Hepatocyte (in vitro differentiated cells): ENCODE measurements at regions not wholly inside any gene's neighbourhood (a gene's known extent, or its start where the extent isn't known, plus 50 kb on each side); places are given as distances from the start of the nearest gene placed in this dataset.

Source experiments
- EZH2 ChIP-seq: fragments of 200-600 bp; sonication (generic); IDR thresholded peaks from 2 replicates; pipeline ENCODE4 v1.6.1; 2016; ENCODE audit warnings: antibody characterized with exemption, mild to moderate bottlenecking, borderline replicate concordance
- TF ChIP-seq, protein P1 (sequence below): fragments of 200-600 bp; sonication (generic); IDR thresholded peaks from 2 replicates; pipeline ENCODE4 v1.5.1; 2016; ENCODE audit warnings: antibody characterized with exemption, mild to moderate bottlenecking; ENCODE audit not compliant: poor library complexity

DNA sequence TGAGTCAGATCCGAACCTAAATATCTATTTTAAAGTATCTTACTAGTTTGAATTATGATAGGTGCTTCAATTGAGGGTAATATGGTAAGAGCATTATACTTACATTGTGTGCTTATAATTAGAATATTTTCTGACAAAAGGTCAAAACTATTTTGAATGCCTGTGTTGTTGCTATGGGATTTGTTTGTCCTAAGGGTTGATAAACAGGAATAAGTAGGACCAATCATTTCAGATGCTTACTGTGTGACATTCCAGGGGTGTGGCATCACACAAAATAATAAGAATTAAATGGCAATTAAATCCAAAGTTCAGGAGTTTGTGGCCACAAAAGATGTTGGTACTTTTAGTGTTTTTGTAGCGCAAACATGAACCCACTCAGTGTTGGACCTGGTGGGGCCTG lies 256.2 kb upstream of the DDHD1 start:
- TF ChIP-seq, protein P1, sequence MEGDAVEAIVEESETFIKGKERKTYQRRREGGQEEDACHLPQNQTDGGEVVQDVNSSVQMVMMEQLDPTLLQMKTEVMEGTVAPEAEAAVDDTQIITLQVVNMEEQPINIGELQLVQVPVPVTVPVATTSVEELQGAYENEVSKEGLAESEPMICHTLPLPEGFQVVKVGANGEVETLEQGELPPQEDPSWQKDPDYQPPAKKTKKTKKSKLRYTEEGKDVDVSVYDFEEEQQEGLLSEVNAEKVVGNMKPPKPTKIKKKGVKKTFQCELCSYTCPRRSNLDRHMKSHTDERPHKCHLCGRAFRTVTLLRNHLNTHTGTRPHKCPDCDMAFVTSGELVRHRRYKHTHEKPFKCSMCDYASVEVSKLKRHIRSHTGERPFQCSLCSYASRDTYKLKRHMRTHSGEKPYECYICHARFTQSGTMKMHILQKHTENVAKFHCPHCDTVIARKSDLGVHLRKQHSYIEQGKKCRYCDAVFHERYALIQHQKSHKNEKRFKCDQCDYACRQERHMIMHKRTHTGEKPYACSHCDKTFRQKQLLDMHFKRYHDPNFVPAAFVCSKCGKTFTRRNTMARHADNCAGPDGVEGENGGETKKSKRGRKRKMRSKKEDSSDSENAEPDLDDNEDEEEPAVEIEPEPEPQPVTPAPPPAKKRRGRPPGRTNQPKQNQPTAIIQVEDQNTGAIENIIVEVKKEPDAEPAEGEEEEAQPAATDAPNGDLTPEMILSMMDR = no peak
- no peak for TF ChIP-seq EZH2
